ENCODE measurements at regions not wholly inside any gene's neighbourhood (a gene's known extent, or its start where the extent isn't known, plus 50 kb on each side); places are given as distances from the start of the nearest gene placed in this dataset.

DNA sequence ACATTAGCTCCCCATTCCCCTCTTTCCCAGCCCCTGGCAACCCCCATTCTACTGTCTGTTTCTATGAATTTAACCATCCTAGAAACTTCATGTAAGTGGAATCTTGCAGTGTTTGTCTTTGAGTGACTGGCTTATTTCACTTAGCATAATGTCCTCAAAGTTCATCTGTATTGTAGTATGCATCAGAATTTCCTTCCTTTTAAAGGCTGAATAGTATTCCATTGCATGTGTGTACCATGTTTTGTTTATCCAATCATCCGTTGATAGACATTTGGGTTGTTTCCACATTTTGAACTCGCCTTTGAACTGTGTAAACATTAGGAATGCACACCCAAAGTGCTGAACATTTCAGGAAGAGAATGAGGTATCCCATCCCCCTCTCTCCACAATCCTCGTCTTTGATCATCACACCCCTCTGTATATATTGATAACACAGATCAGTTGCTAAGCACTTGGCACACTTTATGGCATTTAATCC, 56.4 kb upstream of the PLAC1 start:
- no peak overlapping the region for H3K4me3 Mint-ChIP-seq
- no peak overlapping the region for H3K27ac Mint-ChIP-seq
- no peaks in the 10 kb centered on the region for H3K36me3 Mint-ChIP-seq
- intact Hi-C loops (cut with micrococcal nuclease) = no loop called here
- no peaks in the 10 kb centered on the region for H3K9me3 Mint-ChIP-seq
- no peak for DNase-seq
- ChIA-PET POLR2A (no interaction called here), CTCF (interaction anchor here (1.2 kb wide), 1 partner anchor 14 kb away, joined by 3 read pairs; no protein-coding TSS in a partner anchor)
- H3K27me3 Mint-ChIP-seq = peaks cover 3% of the 10 kb centered on the region
- peaks cover 20% of the 10 kb centered on the region for H3K4me1 Mint-ChIP-seq (ENCODE audit: low read depth)

DNA sequence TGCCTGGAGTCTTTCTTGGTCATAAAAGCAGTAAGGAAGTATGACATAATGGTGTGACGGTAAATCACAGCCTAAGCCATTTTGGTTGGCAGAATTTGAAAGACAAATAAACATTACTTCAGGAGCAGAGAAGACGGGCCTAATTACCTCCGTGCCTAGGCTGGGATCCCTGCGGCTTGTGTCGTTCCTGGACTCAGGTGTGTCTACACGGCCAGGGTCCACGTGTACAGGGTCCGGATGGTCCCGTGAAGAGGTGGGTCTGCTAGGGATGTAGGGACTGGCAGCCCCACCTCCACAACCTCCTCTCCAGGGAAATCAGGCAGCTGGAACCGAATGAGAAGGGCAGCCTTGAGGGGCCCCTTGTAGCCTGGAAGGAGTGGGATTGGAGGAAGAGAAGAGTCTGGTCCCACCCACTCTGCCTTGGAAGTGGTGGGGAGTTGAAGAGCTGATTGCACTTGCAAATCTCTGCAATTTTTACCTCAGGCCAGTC, 55.4 kb upstream of the PLAC1 start:
- Mint-ChIP-seq H3K27me3 (peaks cover 3% of the 10 kb centered on the region), H3K9me3 (no peaks in the 10 kb centered on the region), H3K27ac (no peak overlapping the region), H3K4me1 (ENCODE audit: low read depth) (peaks cover 14% of the 10 kb centered on the region), H3K36me3 (no peaks in the 10 kb centered on the region), H3K4me3 (no peak overlapping the region)
- DNase-seq = no peak
- ChIA-PET POLR2A (no interaction called here), CTCF (no interaction called here)
- intact Hi-C loops (cut with micrococcal nuclease) = no loop called here

DNA sequence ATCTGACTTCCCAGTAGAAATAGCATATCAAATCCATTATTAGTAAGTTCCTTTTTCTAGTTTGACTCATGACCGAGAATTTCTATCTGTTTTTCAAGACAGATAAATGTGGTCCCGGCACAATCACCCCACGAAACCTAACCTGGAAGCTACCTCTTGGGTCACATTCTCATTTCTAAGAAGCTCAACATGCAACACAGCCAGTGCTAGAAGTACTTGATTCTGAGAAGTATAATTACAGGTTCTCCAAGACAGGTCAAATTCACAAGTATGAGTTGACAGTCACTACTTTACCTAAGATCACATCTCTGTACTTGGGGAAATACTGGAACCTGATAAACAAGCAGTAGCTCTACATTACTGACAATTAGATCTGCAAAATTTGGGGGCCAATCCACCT, 54.0 kb upstream of the PLAC1 start:
- DNase-seq = peak; percentile 9
- peaks cover 3% of the 10 kb centered on the region for H3K27me3 Mint-ChIP-seq
- peaks cover 8% of the 10 kb centered on the region for H3K4me1 Mint-ChIP-seq (ENCODE audit: low read depth)
- no peaks in the 10 kb centered on the region for H3K9me3 Mint-ChIP-seq
- no peak overlapping the region for H3K4me3 Mint-ChIP-seq
- no peaks in the 10 kb centered on the region for H3K36me3 Mint-ChIP-seq
- CTCF ChIA-PET = no interaction called here
- intact Hi-C loops (cut with micrococcal nuclease) = no loop called here
- no peak overlapping the region for H3K27ac Mint-ChIP-seq
- POLR2A ChIA-PET = interaction anchor here (1.1 kb wide), 1 partner anchor 37 kb away, joined by 3 read pairs; no protein-coding TSS in a partner anchor

DNA sequence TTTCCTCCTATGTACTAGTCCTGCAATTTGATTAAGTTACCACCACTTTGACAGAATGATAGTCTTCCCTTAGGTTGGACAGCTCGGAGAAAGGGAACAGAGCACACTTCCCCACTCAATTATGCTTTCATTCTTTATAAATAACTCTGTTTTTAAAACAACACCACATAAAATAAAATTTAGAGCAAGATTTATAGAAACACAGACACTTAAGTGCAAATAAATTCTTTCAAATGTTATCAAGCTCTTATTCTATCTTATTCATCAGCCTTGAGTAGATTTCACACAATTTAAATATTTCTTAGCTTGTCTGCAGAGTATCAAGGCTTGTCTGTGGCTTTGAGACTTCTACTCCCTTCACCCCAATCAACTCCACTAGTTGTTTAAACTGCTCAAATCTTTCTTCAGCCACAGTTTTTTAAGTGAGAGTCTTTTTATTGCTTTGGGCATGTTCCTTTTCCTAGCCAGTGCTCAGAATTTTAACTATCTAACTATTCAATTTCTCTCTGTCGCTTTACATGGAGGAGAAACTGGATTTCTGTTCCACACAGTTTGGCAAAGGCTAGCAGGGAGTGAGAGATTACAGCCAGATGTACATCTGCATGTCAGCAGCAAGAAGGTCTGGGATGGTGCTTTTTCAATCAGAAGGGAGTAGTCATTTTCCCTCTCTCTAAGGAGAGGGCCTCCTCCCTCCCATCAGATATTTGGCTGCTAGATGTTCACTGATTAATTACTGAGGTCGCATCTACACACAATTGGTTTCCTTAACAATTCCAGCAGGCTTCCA, 53.1 kb upstream of the PLAC1 start:
- intact Hi-C loops (cut with micrococcal nuclease) = no loop called here
- ChIA-PET POLR2A (interaction anchor here (1.1 kb wide), 1 partner anchor 38 kb away, joined by 3 read pairs; no protein-coding TSS in a partner anchor), CTCF (no interaction called here)

More for the DNA sequence above, 53.1 kb upstream of the PLAC1 start:
- DNase-seq = no peak
- H3K36me3 Mint-ChIP-seq = no peaks in the 10 kb centered on the region
- peaks cover 8% of the 10 kb centered on the region for H3K4me1 Mint-ChIP-seq (ENCODE audit: low read depth)
- H3K4me3 Mint-ChIP-seq = no peak overlapping the region
- H3K27ac Mint-ChIP-seq = no peak overlapping the region
- no peaks in the 10 kb centered on the region for H3K9me3 Mint-ChIP-seq
- peaks cover 3% of the 10 kb centered on the region for H3K27me3 Mint-ChIP-seq
